Vagina (tissue), 2 donors: ENCODE measurements at regions not wholly inside any gene's neighbourhood (a gene's known extent, or its start where the extent isn't known, plus 50 kb on each side); places are given as distances from the start of the nearest gene placed in this dataset.

ENCODE experiments used
- DNase-seq, 2 donors: peaks; one replicate each; pipeline ENCODE4 v3.0.0-alpha.2; 2017; ENCODE audit errors: extremely low spot score in 2 of 2
- H3K27ac ChIP-seq: fragments of 200-600 bp; sonication (generic); one replicate; pipeline ENCODE4 v1.5.1; 2019
- H3K27me3 ChIP-seq: fragments of 200-600 bp; sonication (generic); one replicate; pipeline ENCODE4 v1.5.1; 2019
- H3K36me3 ChIP-seq, 2 donors: fragments of 200-600 bp; sonication (generic); one replicate each; pipeline ENCODE4 v1.5.1; 2017 to 2019
- H3K4me1 ChIP-seq: fragments of 200-600 bp; sonication (generic); one replicate; pipeline ENCODE4 v1.5.1; 2019
- H3K4me3 ChIP-seq, 2 donors: fragments of 200-600 bp; sonication (generic); 1 replicate in 1 of 2; 2 replicates in 1 of 2; pipeline ENCODE4 v1.5.1; 2016 to 2019
- H3K9me3 ChIP-seq: fragments of 200-600 bp; sonication (generic); one replicate; pipeline ENCODE4 v1.5.1; 2019
- CTCF ChIP-seq, 3 experiments: fragments of 450-650 bp in 2 of 3; fragments of 200-600 bp in 1 of 3; sonication (generic) in 1 of 3; IDR thresholded peaks; one replicate each; pipeline ENCODE4 v1.5.1; 2017 to 2019; ENCODE audit warnings: antibody characterized with exemption in 3 of 3, mild to moderate bottlenecking in 2 of 3, moderate library complexity in 2 of 3
- POLR2A ChIP-seq, 2 donors: fragments of 450-650 bp; IDR thresholded peaks; one replicate each; pipeline ENCODE4 v1.6.1; 2017; ENCODE audit warnings: antibody characterized with exemption in 2 of 2, mild to moderate bottlenecking in 2 of 2, moderate library complexity in 2 of 2
- POLR2AphosphoS5 ChIP-seq, 2 donors: sonication (generic); formaldehyde crosslinking; IDR thresholded peaks; one replicate each; pipeline ENCODE4 v1.9.0; 2017; ENCODE audit warnings: antibody characterized with exemption in 2 of 2, mild to moderate bottlenecking in 2 of 2, low read depth in 1 of 2; ENCODE audit not compliant: insufficient read depth in 1 of 2
- intact Hi-C: fragments of 100-400 bp; cut with DNase I; formaldehyde crosslinking; loops from one replicate; pipeline ENCODE4 v1.15.1; 2023

GRCh38 chr13:106650690-106651205 is 82.8 kb upstream of the ARGLU1 start:
- H3K27ac ChIP-seq: no peak overlapping the region
- DNase-seq: no peak
- intact Hi-C loops: no loop called here
- H3K36me3 ChIP-seq: no peaks in the 10 kb centered on the region
- H3K4me1 ChIP-seq: no peaks in the 10 kb centered on the region
- H3K4me3 ChIP-seq: no peak overlapping the region
- H3K27me3 ChIP-seq: no peaks in the 10 kb centered on the region
- TF ChIP-seq CTCF (IDR thresholded peaks at IDR 0.05): no peak
- TF ChIP-seq POLR2AphosphoS5 (IDR thresholded peaks at IDR 0.05; ENCODE audit: insufficient read depth in 1 of 2, low read depth in 1 of 2): no peak
- no peak for TF ChIP-seq POLR2A (IDR thresholded peaks at IDR 0.05)
- no peaks in the 10 kb centered on the region for H3K9me3 ChIP-seq

GRCh38 chr13:106649495-106649894 is 81.6 kb upstream of the ARGLU1 start:
- no peaks in the 10 kb centered on the region for H3K9me3 ChIP-seq
- H3K4me1 ChIP-seq: no peaks in the 10 kb centered on the region
- TF ChIP-seq POLR2A (IDR thresholded peaks at IDR 0.05) (no peak), CTCF (IDR thresholded peaks at IDR 0.05) (no peak), POLR2AphosphoS5 (IDR thresholded peaks at IDR 0.05; ENCODE audit: insufficient read depth in 1 of 2, low read depth in 1 of 2) (no peak)
- no peaks in the 10 kb centered on the region for H3K27me3 ChIP-seq
- H3K4me3 ChIP-seq: no peak overlapping the region
- H3K36me3 ChIP-seq: no peaks in the 10 kb centered on the region
- H3K27ac ChIP-seq: no peak overlapping the region
- DNase-seq: no peak
- intact Hi-C loops: no loop called here

GRCh38 chr13:106640515-106640914 is 72.6 kb upstream of the ARGLU1 start:
- no peak overlapping the region for H3K27ac ChIP-seq
- H3K4me1 ChIP-seq: peaks cover 3% of the 10 kb centered on the region
- intact Hi-C loops: no loop called here
- DNase-seq: no peak
- no peak overlapping the region for H3K4me3 ChIP-seq
- no peak for TF ChIP-seq CTCF (IDR thresholded peaks at IDR 0.05)
- no peak for TF ChIP-seq POLR2A (IDR thresholded peaks at IDR 0.05)
- no peak for TF ChIP-seq POLR2AphosphoS5 (IDR thresholded peaks at IDR 0.05; ENCODE audit: insufficient read depth in 1 of 2, low read depth in 1 of 2)
- H3K9me3 ChIP-seq: no peaks in the 10 kb centered on the region
- no peaks in the 10 kb centered on the region for H3K27me3 ChIP-seq
- H3K36me3 ChIP-seq: no peaks in the 10 kb centered on the region

GRCh38 chr13:106637519-106637918 is 69.6 kb upstream of the ARGLU1 start:
- Histone ChIP-seq H3K36me3 (no peaks in the 10 kb centered on the region), H3K27ac (no peak overlapping the region), H3K4me3 (no peak overlapping the region), H3K4me1 (peaks cover 7% of the 10 kb centered on the region), H3K9me3 (no peaks in the 10 kb centered on the region), H3K27me3 (no peaks in the 10 kb centered on the region)
- DNase-seq: no peak
- intact Hi-C loops: no loop called here
- TF ChIP-seq POLR2A (IDR thresholded peaks at IDR 0.05) (no peak), POLR2AphosphoS5 (IDR thresholded peaks at IDR 0.05; ENCODE audit: insufficient read depth in 1 of 2, low read depth in 1 of 2) (no peak), CTCF (IDR thresholded peaks at IDR 0.05) (no peak)

GRCh38 chr13:106636492-106636891 is 68.6 kb upstream of the ARGLU1 start:
- H3K9me3 ChIP-seq: no peaks in the 10 kb centered on the region
- DNase-seq: no peak
- TF ChIP-seq POLR2A (IDR thresholded peaks at IDR 0.05) (no peak), CTCF (IDR thresholded peaks at IDR 0.05) (no peak), POLR2AphosphoS5 (IDR thresholded peaks at IDR 0.05; ENCODE audit: insufficient read depth in 1 of 2, low read depth in 1 of 2) (no peak)

More at GRCh38 chr13:106636492-106636891, 68.6 kb upstream of the ARGLU1 start:
- Histone ChIP-seq H3K4me1 (peaks cover 7% of the 10 kb centered on the region), H3K4me3 (no peak overlapping the region), H3K27ac (no peak overlapping the region), H3K36me3 (no peaks in the 10 kb centered on the region), H3K27me3 (no peaks in the 10 kb centered on the region)
- intact Hi-C loops: no loop called here
